HepG2 (cell line): ENCODE measurements at regions not wholly inside any gene's neighbourhood (a gene's known extent, or its start where the extent isn't known, plus 50 kb on each side); places are given as distances from the start of the nearest gene placed in this dataset.

Experiments used
- ATAC-seq: fragments of 200-7000 bp; cut with Tn5 transposase; 3 replicates; pipeline ENCODE4 v1.9.1; 2020; ENCODE audit warnings: mild to moderate bottlenecking, moderate library complexity
- BruUV-seq: library from RNA; stranded (reverse); fragments of 400-500 nt; replicated peaks from 2 replicates; lab custom pipeline; 2021; lab: Mats Ljungman, UMichigan
- CTCF ChIA-PET: fragments of 300-600 bp; formaldehyde crosslinking; extraction: SDS; loops from one replicate; lab custom pipeline; 2021; ENCODE audit warnings: low total read pairs, inconsistent platforms, low intra/inter-chr PET ratio; lab: Yijun Ruan, JAX
- POLR2A ChIA-PET: fragments of 350-600 bp; sonication (Branson Sonifier 250); formaldehyde crosslinking; loops from one replicate; lab custom pipeline; 2020; ENCODE audit warnings: antibody characterized with exemption, inconsistent platforms; lab: Yijun Ruan, JAX
- DNase-seq: peaks from one replicate; pipeline ENCODE4 v3.0.0-alpha.2; 2015; ENCODE audit warnings: low spot score
- FAIRE-seq: peaks from 3 replicates; lab custom pipeline; 2011; peaks lifted over from hg19 to GRCh38; lab: Jason Lieb, UNC
- H2AFZ ChIP-seq: one replicate; pipeline ENCODE4 v1.6.1; 2011; ENCODE audit warnings: low read length, inconsistent platforms
- H3K27ac ChIP-seq: fragments of 300-600 bp; 3 replicates; pipeline ENCODE4 v1.8.0; 2011; ENCODE audit warnings: mixed run types, mild to moderate bottlenecking, mixed read lengths, low read length, inconsistent platforms; ENCODE audit not compliant: insufficient read depth; ENCODE audit errors: extremely low read length
- H3K27me3 ChIP-seq, 2 experiments: fragments of 200-600 bp in 1 of 2; 2 replicates in 1 of 2; 3 replicates in 1 of 2; pipeline versions ENCODE4 v1.6.0 to v1.8.0; 2011; ENCODE audit warnings: low read length in 2 of 2, mild to moderate bottlenecking in 2 of 2, moderate library complexity in 2 of 2, inconsistent platforms in 1 of 2; ENCODE audit not compliant: insufficient read depth in 2 of 2, control insufficient read depth in 1 of 2
- H3K36me3 ChIP-seq, 2 experiments: fragments of 200-600 bp in 1 of 2; replicated peaks in 1 of 2; 2 replicates in 1 of 2; 3 replicates in 1 of 2; pipeline versions ENCODE4 v1.5.1 to v1.8.0; 2011; ENCODE audit warnings: low read length in 2 of 2, inconsistent platforms in 1 of 2; ENCODE audit not compliant: insufficient read depth in 2 of 2, control insufficient read depth in 1 of 2
- H3K4me1 ChIP-seq: 2 replicates; pipeline ENCODE4 v1.5.1; 2012; ENCODE audit warnings: low read length, inconsistent platforms; ENCODE audit not compliant: insufficient read depth
- H3K4me2 ChIP-seq: 2 replicates; pipeline ENCODE4 v1.6.0; 2011; ENCODE audit warnings: low read depth, low read length, inconsistent platforms
- H3K4me3 ChIP-seq, 3 experiments: fragments of 200-600 bp in 1 of 3; sonication (generic), shearing (Covaris generic) in 1 of 3; replicated peaks in 1 of 3; 2 replicates each; pipeline ENCODE4 v1.5.1; 2011 to 2016; ENCODE audit warnings: low read length in 3 of 3, inconsistent platforms in 2 of 3, low read depth in 2 of 3, mild to moderate bottlenecking in 2 of 3, control low read depth in 1 of 3, mixed read lengths in 1 of 3; ENCODE audit not compliant: insufficient read depth in 1 of 3
- H3K79me2 ChIP-seq: one replicate; pipeline ENCODE4 v1.6.1; 2011; ENCODE audit warnings: low read length, inconsistent platforms; ENCODE audit not compliant: insufficient read depth
- H3K9ac ChIP-seq: 2 replicates; pipeline ENCODE4 v1.6.0; 2011; ENCODE audit warnings: mild to moderate bottlenecking, low read depth, low read length, inconsistent platforms; ENCODE audit not compliant: insufficient read depth
- H3K9me3 ChIP-seq: 2 replicates; pipeline ENCODE4 v1.5.1; 2012; ENCODE audit warnings: mild to moderate bottlenecking, low read length
- H4K20me1 ChIP-seq: 2 replicates; pipeline ENCODE4 v1.6.0; 2011; ENCODE audit warnings: inconsistent platforms, mild to moderate bottlenecking, low read length, moderate library complexity; ENCODE audit not compliant: insufficient read depth
- ATF7 ChIP-seq, 2 experiments: fragments of 450-650 bp in 1 of 2; sonication (generic) in 1 of 2; formaldehyde crosslinking in 1 of 2; IDR thresholded peaks; 2 replicates each; pipeline versions ENCODE4 v1.4.0 to v1.6.1; 2016 to 2020; ENCODE audit warnings: antibody characterized with exemption in 1 of 2, mild to moderate bottlenecking in 1 of 2, missing genetic modification reagents in 1 of 2
- CBX1 ChIP-seq: IDR thresholded peaks from one replicate; pipeline ENCODE4 v1.6.1; 2016; ENCODE audit warnings: antibody characterized with exemption, low read depth
- CREB1 ChIP-seq, 2 experiments: fragments of 450-650 bp in 1 of 2; IDR thresholded peaks; 2 replicates each; pipeline ENCODE4 v1.6.1; 2016 to 2017; ENCODE audit warnings: control low read depth in 1 of 2, mild to moderate bottlenecking in 1 of 2, missing compliant biosample characterization in 1 of 2, missing genetic modification characterization in 1 of 2
- JARID2 ChIP-seq: sonication (generic); formaldehyde crosslinking; IDR thresholded peaks from 2 replicates; pipeline ENCODE4 v1.8.1; 2023; ENCODE audit warnings: missing genetic modification reagents, inconsistent platforms; ENCODE audit not compliant: insufficient replicate concordance
- JUND ChIP-seq: sonication (generic); formaldehyde crosslinking; IDR thresholded peaks from 2 replicates; pipeline ENCODE4 v1.8.0; 2022; ENCODE audit warnings: mild to moderate bottlenecking, missing genetic modification reagents
- KAT7 ChIP-seq: IDR thresholded peaks from 2 replicates; pipeline ENCODE4 v1.6.1; 2018; ENCODE audit warnings: borderline replicate concordance, missing compliant biosample characterization
- ZNF382 ChIP-seq: sonication (generic); formaldehyde crosslinking; IDR thresholded peaks from 2 replicates; pipeline ENCODE4 v1.5.0; 2020; ENCODE audit warnings: missing genetic modification reagents, mild to moderate bottlenecking, borderline replicate concordance
- WGBS: methylation state at CpG from one replicate; pipeline ENCODE4 v1.1.6; 2017; ENCODE audit warnings: low lambda C conversion rate; 5-methylcytosine and 5-hydroxymethylcytosine counted together
- in situ Hi-C: cut with HindIII; loops from 2 replicates; pipeline ENCODE4 v1.10.0; 2017; ENCODE audit warnings: low pct_unique_long_range_greater_than_20kb; ENCODE audit not compliant: extremely low pct_ligation_motif_present
- intact Hi-C: fragments of 100-400 bp; cut with micrococcal nuclease; formaldehyde crosslinking; loops from one replicate; pipeline ENCODE4 v1.10.0; 2022; ENCODE audit not compliant: unreplicated experiment
- TF ChIP-seq, protein P1 (sequence below): sonication (generic); formaldehyde crosslinking; IDR thresholded peaks from 2 replicates; pipeline ENCODE4 v1.8.0; 2022; ENCODE audit warnings: mild to moderate bottlenecking, missing genetic modification reagents; ENCODE audit not compliant: insufficient replicate concordance

DNA sequence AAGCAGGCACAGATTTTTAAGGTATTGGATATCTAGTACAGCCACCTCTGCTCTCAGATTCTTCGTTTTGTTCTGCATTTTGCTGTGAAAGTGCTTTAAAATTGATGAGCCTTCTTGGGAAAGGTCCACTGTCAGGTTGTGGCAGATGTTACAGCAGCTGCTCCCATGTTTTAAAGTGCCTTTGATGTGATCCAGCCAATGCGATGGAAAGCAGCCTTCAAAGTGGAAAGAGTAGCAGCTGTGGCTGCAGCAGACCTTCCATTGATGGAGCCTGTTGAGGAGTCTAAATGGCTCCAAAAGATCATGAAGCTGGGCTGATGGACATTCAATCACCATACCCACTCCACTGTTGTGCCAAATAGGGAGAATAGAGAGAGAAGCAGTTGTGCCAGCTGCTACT lies 816.9 kb downstream of the PLA2G4A start:
- CTCF ChIA-PET: no interaction called here
- no TSS peak for BruUV-seq
- ATAC-seq: no peak
- H3K79me2 ChIP-seq: no peaks in the 10 kb centered on the region
- H4K20me1 ChIP-seq: no peaks in the 10 kb centered on the region
- no peaks in the 10 kb centered on the region for H3K27me3 ChIP-seq
- no peaks in the 10 kb centered on the region for H3K9me3 ChIP-seq
- TF ChIP-seq KAT7 (no peak), ZNF382 (no peak), JUND (no peak), JARID2 (CRISPR knock-in tag) (no peak)
- TF ChIP-seq, protein P1, sequence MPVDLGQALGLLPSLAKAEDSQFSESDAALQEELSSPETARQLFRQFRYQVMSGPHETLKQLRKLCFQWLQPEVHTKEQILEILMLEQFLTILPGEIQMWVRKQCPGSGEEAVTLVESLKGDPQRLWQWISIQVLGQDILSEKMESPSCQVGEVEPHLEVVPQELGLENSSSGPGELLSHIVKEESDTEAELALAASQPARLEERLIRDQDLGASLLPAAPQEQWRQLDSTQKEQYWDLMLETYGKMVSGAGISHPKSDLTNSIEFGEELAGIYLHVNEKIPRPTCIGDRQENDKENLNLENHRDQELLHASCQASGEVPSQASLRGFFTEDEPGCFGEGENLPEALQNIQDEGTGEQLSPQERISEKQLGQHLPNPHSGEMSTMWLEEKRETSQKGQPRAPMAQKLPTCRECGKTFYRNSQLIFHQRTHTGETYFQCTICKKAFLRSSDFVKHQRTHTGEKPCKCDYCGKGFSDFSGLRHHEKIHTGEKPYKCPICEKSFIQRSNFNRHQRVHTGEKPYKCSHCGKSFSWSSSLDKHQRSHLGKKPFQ (CRISPR knock-in tag): no peak
- no peaks in the 10 kb centered on the region for H3K36me3 ChIP-seq
- no peak overlapping the region for H3K27ac ChIP-seq
- intact Hi-C loops: no loop called here
- WGBS: 13% methylated on average over 2 of the region's 2 CpGs
- H3K4me1 ChIP-seq: no peaks in the 10 kb centered on the region
- H2AFZ ChIP-seq: no peak overlapping the region
- in situ Hi-C loops: no loop called here
- no peak overlapping the region for H3K4me2 ChIP-seq
- no peak overlapping the region for H3K4me3 ChIP-seq
- no peak for DNase-seq
- no peak overlapping the region for H3K9ac ChIP-seq
- POLR2A ChIA-PET: no interaction called here
- FAIRE-seq: no peak

DNA sequence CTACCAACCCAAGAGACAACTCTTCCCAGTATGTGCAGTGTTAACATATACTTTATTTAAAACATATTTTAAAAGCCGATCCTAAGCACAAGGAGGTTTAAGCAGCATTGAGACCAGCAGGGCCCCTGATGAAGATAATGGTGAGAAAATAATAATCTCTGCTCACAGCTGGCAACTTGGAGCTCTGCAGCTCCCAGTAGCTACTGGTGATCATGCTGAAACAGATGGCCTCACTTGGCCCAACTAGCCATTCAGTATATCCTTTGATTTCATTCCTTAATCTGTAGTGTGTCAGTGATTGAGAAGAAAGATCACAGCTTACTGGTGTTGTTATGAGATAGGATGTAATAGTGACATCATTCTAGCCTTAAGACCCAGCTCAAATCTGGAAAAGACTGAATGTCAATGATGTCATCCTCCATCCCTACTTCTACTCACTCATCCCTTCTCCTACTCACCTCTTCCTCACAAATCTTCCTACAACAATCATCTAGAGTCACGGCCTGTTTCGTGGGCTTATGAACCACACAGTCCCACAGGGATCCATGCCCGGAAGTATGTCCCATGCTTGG lies 817.9 kb downstream of the PLA2G4A start:
- ATAC-seq (no peak), FAIRE-seq (no peak), DNase-seq (no peak)
- no peak overlapping the region for H3K27ac ChIP-seq
- no peaks in the 10 kb centered on the region for H3K4me1 ChIP-seq
- H2AFZ ChIP-seq: no peak overlapping the region
- H3K9ac ChIP-seq: no peak overlapping the region
- ChIA-PET CTCF (no interaction called here), POLR2A (no interaction called here)
- 67% methylated on average over 4 of the region's 4 CpGs for WGBS
- intact Hi-C loops (no loop called here), in situ Hi-C loops (no loop called here)
- H3K4me3 ChIP-seq: no peak overlapping the region
- H3K9me3 ChIP-seq: no peaks in the 10 kb centered on the region
- no peaks in the 10 kb centered on the region for H3K27me3 ChIP-seq
- no peak overlapping the region for H3K4me2 ChIP-seq
- H3K79me2 ChIP-seq: no peaks in the 10 kb centered on the region
- no TSS peak for BruUV-seq
- no peaks in the 10 kb centered on the region for H4K20me1 ChIP-seq
- H3K36me3 ChIP-seq: no peaks in the 10 kb centered on the region
- TF ChIP-seq CREB1 (IDR thresholded peaks at IDR 0.05) (peak; percentile 60), CREB1 (CRISPR knock-in tag; IDR thresholded peaks at IDR 0.05) (no peak), ATF7 (IDR thresholded peaks at IDR 0.05) (peak; percentile 93), ATF7 (CRISPR knock-in tag; IDR thresholded peaks at IDR 0.05) (no peak), CBX1 (no peak)
